Stimulated activated naive B cell treated with anti-CD40 and anti-IgM and Interleukin-4, amounts not matched to agents 10 μg/mL and 1 μg/mL and 100 μg/mL, for 72 hours (primary cell): ENCODE measurements at regions not wholly inside any gene's neighbourhood (a gene's known extent, or its start where the extent isn't known, plus 50 kb on each side); places are given as distances from the start of the nearest gene placed in this dataset.
"Not testable (repeated sequence)": the region's sequence is repeated elsewhere in the genome, so short reads cannot be mapped to it uniquely, and the experiment has no call there.

Source experiments
- ATAC-seq, 2 donors: fragments of 150-1000 bp; cut with Tn5 transposase; replicated peaks; 2 replicates each; pipeline ENCODE4 v1.10.0; 2021; ENCODE audit warnings: moderate library complexity in 1 of 2
- DNase-seq: peaks from one replicate; pipeline ENCODE4 v3.0.0; 2021
- H3K27ac Mint-ChIP-seq: one replicate; pipeline ENCODE4 v1.8.0; 2022; ENCODE audit warnings: mild to moderate bottlenecking, mixed read lengths
- H3K27me3 Mint-ChIP-seq, 2 donors: one replicate each; pipeline ENCODE4 v1.8.0; 2022; ENCODE audit warnings: mixed read lengths in 2 of 2
- H3K36me3 Mint-ChIP-seq, 2 donors: one replicate each; pipeline ENCODE4 v1.8.0; 2022; ENCODE audit warnings: mixed read lengths in 2 of 2, mild to moderate bottlenecking in 1 of 2
- H3K4me1 Mint-ChIP-seq, 2 donors: one replicate each; pipeline ENCODE4 v1.8.0; 2022; ENCODE audit warnings: mixed read lengths in 2 of 2, mild to moderate bottlenecking in 1 of 2
- H3K4me3 Mint-ChIP-seq, 2 donors: one replicate each; pipeline ENCODE4 v1.8.0; 2022; ENCODE audit warnings: mild to moderate bottlenecking in 2 of 2, mixed read lengths in 2 of 2, moderate library complexity in 1 of 2
- H3K9me3 Mint-ChIP-seq, 2 donors: one replicate each; pipeline ENCODE4 v1.8.0; 2022; ENCODE audit warnings: mixed read lengths in 2 of 2, mild to moderate bottlenecking in 1 of 2

DNA sequence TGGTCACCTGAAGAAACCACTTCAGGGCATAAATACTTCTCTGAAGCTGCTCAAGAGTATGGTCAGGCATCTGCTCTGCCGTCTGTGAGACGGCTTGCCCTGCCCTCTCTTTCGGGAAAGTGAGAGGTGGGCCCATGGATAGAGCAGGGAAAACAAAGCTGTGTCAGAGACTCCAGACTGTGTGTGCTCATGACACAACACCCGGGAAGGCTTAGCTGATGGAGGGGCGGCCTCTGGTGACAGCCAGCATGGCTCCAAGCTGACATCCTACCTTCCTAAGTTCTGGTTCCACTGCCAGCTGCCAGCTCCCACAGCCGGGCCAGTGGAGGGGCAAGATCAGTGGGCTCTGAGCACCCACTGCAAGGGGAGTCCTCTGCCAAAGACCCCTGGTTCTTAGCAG lies 215.3 kb downstream of the ANKRD30B start:
- Mint-ChIP-seq H3K4me3 (no peak overlapping the region), H3K9me3 (peaks cover 0 to 2% of the 10 kb centered on the region in 2 donors), H3K4me1 (no peaks in the 10 kb centered on the region), H3K27ac (no peak overlapping the region), H3K36me3 (no peaks in the 10 kb centered on the region), H3K27me3 (no peaks in the 10 kb centered on the region)
- DNase-seq: no peak
- no peak for ATAC-seq

DNA sequence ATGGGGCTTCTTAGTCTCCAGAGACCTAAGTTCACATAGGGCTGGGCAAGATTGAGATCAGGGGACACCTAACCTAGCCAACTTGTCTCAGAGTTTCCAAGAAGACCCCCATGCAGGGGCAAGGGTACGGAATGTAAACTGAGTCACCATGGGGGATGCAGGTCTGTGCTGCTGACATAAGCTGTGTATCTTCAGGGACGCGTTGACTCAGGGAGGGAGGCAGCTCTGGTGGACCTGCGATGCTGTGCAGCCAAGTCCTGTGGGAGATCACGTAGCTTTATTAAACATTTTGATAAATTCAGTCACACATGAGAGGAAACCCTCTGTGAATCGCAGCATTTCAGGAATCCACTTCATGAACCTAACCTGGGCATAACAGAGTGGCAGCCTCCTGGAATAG lies 216.0 kb downstream of the ANKRD30B start:
- H3K36me3 Mint-ChIP-seq: no peaks in the 10 kb centered on the region
- peaks cover 0 to 2% of the 10 kb centered on the region in 2 donors for H3K9me3 Mint-ChIP-seq
- H3K27me3 Mint-ChIP-seq: no peaks in the 10 kb centered on the region
- no peak overlapping the region for H3K4me3 Mint-ChIP-seq
- no peak for DNase-seq
- no peaks in the 10 kb centered on the region for H3K4me1 Mint-ChIP-seq
- no peak for ATAC-seq
- no peak overlapping the region for H3K27ac Mint-ChIP-seq

DNA sequence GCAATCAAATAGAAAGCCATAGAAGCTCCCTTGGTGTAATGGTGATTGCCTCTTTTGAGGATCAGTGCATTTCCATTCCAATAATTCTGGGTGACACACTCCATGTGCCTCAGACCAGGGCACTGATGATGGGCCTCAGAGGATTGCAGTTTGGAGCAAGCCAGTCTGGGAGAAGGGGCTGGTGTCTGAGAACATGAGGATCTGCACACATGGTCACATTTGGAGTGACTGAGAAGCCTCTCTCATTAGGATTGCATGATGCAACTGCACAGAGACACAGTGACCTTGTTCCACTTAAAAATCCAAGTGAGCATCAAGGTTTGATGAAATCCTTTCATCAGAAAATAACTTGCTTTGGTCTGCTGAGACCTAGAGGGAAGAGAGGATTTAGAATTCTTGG lies 216.4 kb downstream of the ANKRD30B start:
- H3K36me3 Mint-ChIP-seq: no peaks in the 10 kb centered on the region
- H3K4me1 Mint-ChIP-seq: no peaks in the 10 kb centered on the region
- H3K9me3 Mint-ChIP-seq: peaks cover 2 to 3% of the 10 kb centered on the region in 2 donors
- ATAC-seq (no peak), DNase-seq (no peak)
- H3K4me3 Mint-ChIP-seq: no peak overlapping the region
- no peak overlapping the region for H3K27ac Mint-ChIP-seq
- no peaks in the 10 kb centered on the region for H3K27me3 Mint-ChIP-seq

DNA sequence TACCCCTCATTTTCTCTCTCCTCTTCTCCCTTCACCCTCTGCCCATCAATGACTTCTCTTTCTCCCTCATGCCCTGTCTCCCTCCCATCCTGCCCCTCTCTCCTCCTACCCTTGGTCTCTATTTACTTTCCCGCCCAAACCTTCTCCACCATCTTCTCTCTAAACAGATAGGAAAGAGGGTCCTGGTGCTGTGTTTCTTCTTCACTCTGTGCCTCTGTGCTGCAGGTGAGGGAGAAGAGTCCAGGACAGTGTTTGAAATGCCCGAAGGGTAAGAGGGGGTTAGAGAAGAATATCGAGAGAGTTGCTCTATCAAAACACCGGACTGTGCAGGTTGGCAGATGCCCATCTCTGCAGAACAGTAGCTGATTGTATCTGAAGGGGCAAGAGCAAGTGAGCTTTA lies 217.0 kb downstream of the ANKRD30B start:
- H3K36me3 Mint-ChIP-seq, H3K4me1 Mint-ChIP-seq: not testable (repeated sequence)

GRCh38 chr18:14965553-14965952 lies 217.6 kb downstream of the ANKRD30B start:
- DNase-seq (no peak), ATAC-seq (no peak)
- no peaks in the 10 kb centered on the region for H3K4me1 Mint-ChIP-seq
- no peak overlapping the region for H3K4me3 Mint-ChIP-seq
- no peaks in the 10 kb centered on the region for H3K36me3 Mint-ChIP-seq
- H3K27me3 Mint-ChIP-seq: no peaks in the 10 kb centered on the region
- no peak overlapping the region for H3K27ac Mint-ChIP-seq
- H3K9me3 Mint-ChIP-seq: peaks cover 0 to 3% of the 10 kb centered on the region in 2 donors

More for the DNA sequence above, 217.0 kb downstream of the ANKRD30B start:
- not testable (repeated sequence) for H3K4me3 Mint-ChIP-seq, ATAC-seq, DNase-seq, H3K27ac Mint-ChIP-seq, H3K27me3 Mint-ChIP-seq, H3K9me3 Mint-ChIP-seq

DNA sequence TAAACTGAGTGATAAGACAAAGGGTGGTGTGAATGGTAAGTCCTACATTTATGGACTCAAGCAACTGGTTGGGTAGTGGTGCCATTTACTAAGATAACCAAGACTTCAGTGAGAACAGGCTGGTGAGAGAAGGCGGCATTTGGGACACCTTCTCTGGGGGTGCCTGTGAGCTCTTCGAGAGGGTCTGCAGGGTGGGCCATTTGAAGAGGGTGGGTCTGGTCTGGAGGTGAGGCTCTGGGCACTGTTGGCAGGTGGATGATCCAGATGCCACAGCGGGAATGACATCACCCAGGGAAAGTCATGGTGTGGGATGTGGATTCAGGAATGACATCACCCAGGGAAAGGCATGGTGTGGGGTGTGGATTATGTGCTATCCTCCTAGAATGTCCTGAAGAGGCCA lies 219.3 kb downstream of the ANKRD30B start:
- not testable (repeated sequence) for H3K4me1 Mint-ChIP-seq, H3K27ac Mint-ChIP-seq, ATAC-seq, H3K36me3 Mint-ChIP-seq, H3K4me3 Mint-ChIP-seq, H3K27me3 Mint-ChIP-seq, H3K9me3 Mint-ChIP-seq, DNase-seq

DNA sequence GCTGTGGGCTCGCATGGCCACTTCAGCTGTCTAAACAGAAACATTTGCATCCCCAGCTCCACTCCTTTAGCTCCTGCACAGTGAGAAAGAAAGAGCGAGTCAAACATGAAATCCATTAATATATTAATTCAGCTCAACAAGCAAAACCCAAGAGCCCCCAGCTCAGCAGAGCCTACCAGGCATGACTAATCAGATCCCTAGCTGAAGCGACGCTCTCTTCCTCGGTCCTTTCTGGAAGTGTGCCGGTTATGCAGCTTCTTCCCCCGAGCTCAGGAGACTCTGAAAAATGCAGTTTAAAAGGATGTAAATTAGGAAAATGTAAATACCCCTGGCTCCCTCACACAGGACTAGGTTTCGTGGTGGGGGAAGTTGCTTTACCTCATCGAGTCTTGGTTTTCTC lies 221.5 kb downstream of the ANKRD30B start:
- H3K27me3 Mint-ChIP-seq: no peaks in the 10 kb centered on the region
- no peak overlapping the region for H3K4me3 Mint-ChIP-seq
- H3K9me3 Mint-ChIP-seq: peaks cover 0 to 3% of the 10 kb centered on the region in 2 donors
- no peaks in the 10 kb centered on the region for H3K4me1 Mint-ChIP-seq
- no peak overlapping the region for H3K27ac Mint-ChIP-seq
- no peak for DNase-seq
- no peak for ATAC-seq
- no peaks in the 10 kb centered on the region for H3K36me3 Mint-ChIP-seq

- H3K4me1 Mint-ChIP-seq: no peaks in the 10 kb centered on the region
- H3K27ac Mint-ChIP-seq: no peak overlapping the region
- no peaks in the 10 kb centered on the region for H3K27me3 Mint-ChIP-seq
- no peak for ATAC-seq
- DNase-seq: no peak
- peaks cover 0 to 3% of the 10 kb centered on the region in 2 donors for H3K9me3 Mint-ChIP-seq
- no peak overlapping the region for H3K4me3 Mint-ChIP-seq
- no peaks in the 10 kb centered on the region for H3K36me3 Mint-ChIP-seq
Observed at GRCh38 chr18:14970027-14970426, 222.1 kb downstream of the ANKRD30B start.

DNA sequence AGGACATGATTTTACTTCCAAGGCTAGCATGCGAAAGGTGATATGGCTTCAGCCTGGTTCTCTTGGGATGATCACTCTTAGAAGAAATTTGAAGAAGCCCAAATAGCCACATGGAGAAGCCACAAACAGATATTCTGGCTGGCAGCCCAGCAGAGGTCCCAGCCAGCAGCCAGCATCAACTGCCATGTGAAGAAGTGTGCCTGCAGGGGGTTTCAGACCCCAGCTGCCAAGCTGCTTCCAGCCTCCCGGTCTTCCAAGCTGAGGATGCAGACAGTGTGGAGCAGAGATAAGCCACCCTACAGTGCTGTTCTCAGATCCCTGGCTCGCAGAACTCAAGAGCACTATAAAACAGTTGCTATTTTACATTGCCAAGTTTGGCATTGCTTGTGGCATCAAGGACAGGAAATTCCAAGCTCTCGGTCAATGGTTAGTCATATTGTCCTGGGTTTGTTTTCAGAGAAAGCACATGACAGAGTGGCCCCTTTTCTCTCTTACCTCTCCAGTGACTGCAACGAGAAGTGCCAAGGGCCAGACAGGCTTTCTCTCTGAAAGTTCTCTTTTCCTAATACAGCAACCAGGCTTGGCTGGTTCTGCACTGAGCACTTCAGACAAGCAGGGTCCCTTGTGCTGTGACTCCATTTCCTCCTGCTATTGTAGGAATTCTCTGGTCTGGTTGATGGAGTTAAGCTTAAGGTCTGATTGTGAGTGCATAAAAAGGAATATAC lies 223.7 kb downstream of the ANKRD30B start:
- ATAC-seq (no peak), DNase-seq (no peak)
- peaks cover 0 to 3% of the 10 kb centered on the region in 2 donors for H3K9me3 Mint-ChIP-seq
- no peak overlapping the region for H3K4me3 Mint-ChIP-seq
- H3K36me3 Mint-ChIP-seq: no peaks in the 10 kb centered on the region
- no peak overlapping the region for H3K27ac Mint-ChIP-seq
- no peaks in the 10 kb centered on the region for H3K27me3 Mint-ChIP-seq
- no peaks in the 10 kb centered on the region for H3K4me1 Mint-ChIP-seq

- not testable (repeated sequence) for DNase-seq, ATAC-seq
Observed at GRCh38 chr18:14973421-14973820, 225.4 kb downstream of the ANKRD30B start.

GRCh38 chr18:14974088-14974487 lies 226.1 kb downstream of the ANKRD30B start:
- H3K4me3 Mint-ChIP-seq: no peak overlapping the region
- H3K27ac Mint-ChIP-seq: no peak overlapping the region
- H3K36me3 Mint-ChIP-seq: no peaks in the 10 kb centered on the region
- no peak for DNase-seq
- peaks cover 0 to 8% of the 10 kb centered on the region in 2 donors for H3K9me3 Mint-ChIP-seq
- no peaks in the 10 kb centered on the region for H3K27me3 Mint-ChIP-seq
- no peak for ATAC-seq
- no peaks in the 10 kb centered on the region for H3K4me1 Mint-ChIP-seq

More at GRCh38 chr18:14973421-14973820, 225.4 kb downstream of the ANKRD30B start:
- not testable (repeated sequence) for H3K4me1 Mint-ChIP-seq, H3K36me3 Mint-ChIP-seq, H3K27ac Mint-ChIP-seq, H3K27me3 Mint-ChIP-seq, H3K9me3 Mint-ChIP-seq, H3K4me3 Mint-ChIP-seq

DNA sequence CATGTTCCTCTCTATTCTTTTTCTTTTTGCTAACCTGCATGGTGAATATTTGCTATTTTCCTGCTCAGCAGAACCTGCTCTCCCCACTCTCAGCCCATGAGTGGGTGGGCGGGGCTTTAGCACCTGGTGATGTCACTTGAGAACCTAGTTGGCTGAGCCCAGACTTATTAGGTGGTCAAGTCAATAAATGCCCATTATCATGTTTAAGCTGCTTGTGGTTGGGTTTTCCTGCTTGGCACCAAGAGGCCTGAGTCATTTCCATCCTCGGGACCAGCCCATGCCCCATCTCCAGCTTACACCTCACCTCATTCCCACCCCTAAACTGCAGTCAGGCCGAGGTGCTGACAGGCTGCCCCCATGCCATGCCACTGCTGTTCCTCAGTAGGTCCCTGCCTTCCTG lies 226.6 kb downstream of the ANKRD30B start:
- Mint-ChIP-seq H3K4me3 (no peak overlapping the region), H3K27ac (no peak overlapping the region), H3K9me3 (peaks cover 0 to 6% of the 10 kb centered on the region in 2 donors), H3K27me3 (no peaks in the 10 kb centered on the region), H3K36me3 (no peaks in the 10 kb centered on the region), H3K4me1 (no peaks in the 10 kb centered on the region)
- DNase-seq (no peak), ATAC-seq (no peak)

- no peaks in the 10 kb centered on the region for H3K4me1 Mint-ChIP-seq
- H3K4me3 Mint-ChIP-seq: no peak overlapping the region
- no peak for ATAC-seq
- H3K27me3 Mint-ChIP-seq: no peaks in the 10 kb centered on the region
- peaks cover 0 to 6% of the 10 kb centered on the region in 2 donors for H3K9me3 Mint-ChIP-seq
- H3K27ac Mint-ChIP-seq: no peak overlapping the region
- DNase-seq: no peak
- no peaks in the 10 kb centered on the region for H3K36me3 Mint-ChIP-seq
Observed at GRCh38 chr18:14975431-14975830, 227.5 kb downstream of the ANKRD30B start.

GRCh38 chr18:14976736-14977430 lies 228.9 kb downstream of the ANKRD30B start:
- ATAC-seq (no peak), DNase-seq (no peak)
- H3K36me3 Mint-ChIP-seq: no peaks in the 10 kb centered on the region
- no peak overlapping the region for H3K4me3 Mint-ChIP-seq
- H3K27me3 Mint-ChIP-seq: no peaks in the 10 kb centered on the region
- no peaks in the 10 kb centered on the region for H3K4me1 Mint-ChIP-seq
- no peak overlapping the region for H3K27ac Mint-ChIP-seq
- H3K9me3 Mint-ChIP-seq: peaks cover 3 to 11% of the 10 kb centered on the region in 2 donors

- Mint-ChIP-seq H3K27me3 (no peaks in the 10 kb centered on the region), H3K9me3 (peaks cover 3 to 14% of the 10 kb centered on the region in 2 donors), H3K27ac (no peak overlapping the region), H3K4me3 (no peak overlapping the region), H3K4me1 (no peaks in the 10 kb centered on the region), H3K36me3 (no peaks in the 10 kb centered on the region)
- DNase-seq: no peak
- no peak for ATAC-seq
Observed at GRCh38 chr18:14978191-14978590, 230.2 kb downstream of the ANKRD30B start.
